GM18909 (cell line): ENCODE measurements at regions not wholly inside any gene's neighbourhood (a gene's known extent, or its start where the extent isn't known, plus 50 kb on each side); places are given as distances from the start of the nearest gene placed in this dataset.
"Not testable (repeated sequence)": the region's sequence is repeated elsewhere in the genome, so short reads cannot be mapped to it uniquely, and the experiment has no call there.

ENCODE experiments used
- ATAC-seq: cut with Tn5 transposase; IDR thresholded peaks from one replicate; pipeline ENCODE4 v1.9.1; 2021; ENCODE audit warnings: mild to moderate bottlenecking; ENCODE audit not compliant: unreplicated experiment, poor library complexity

DNA sequence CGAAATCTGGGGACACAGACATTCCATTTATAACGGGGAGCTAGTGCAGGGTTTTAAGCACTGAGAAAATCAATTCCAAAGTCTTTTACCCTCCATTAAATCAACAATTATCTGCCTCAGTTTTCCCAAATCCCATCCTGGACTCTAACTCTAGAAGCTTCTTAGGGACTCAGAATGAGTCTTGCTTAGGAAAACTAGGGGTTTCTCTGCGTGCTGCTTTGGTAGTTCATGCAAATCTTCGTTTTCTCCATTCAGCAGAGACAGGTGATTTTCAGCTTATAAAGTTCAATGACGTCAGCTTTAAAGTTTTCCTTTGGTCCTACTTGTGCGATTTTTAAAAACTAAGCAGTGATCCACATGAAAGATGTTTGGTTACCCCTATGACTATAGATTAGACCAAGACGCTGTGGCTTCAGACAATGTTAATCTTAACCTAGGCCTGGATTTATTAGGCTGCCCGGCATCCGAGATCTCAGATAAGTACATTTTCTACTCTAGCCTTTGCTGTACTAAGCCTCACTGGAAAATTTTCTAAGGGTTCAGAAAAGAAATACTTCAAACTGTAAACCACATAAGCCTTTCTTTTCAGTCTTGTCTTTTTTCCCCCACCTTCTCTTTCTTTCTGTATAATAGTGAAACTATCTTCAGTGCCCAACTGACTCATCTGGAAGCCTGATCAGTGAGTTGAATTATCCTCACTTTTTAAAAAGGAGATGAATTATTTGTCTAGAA is 121.4 kb upstream of the GATB start:
- peak; percentile 75 for ATAC-seq

DNA sequence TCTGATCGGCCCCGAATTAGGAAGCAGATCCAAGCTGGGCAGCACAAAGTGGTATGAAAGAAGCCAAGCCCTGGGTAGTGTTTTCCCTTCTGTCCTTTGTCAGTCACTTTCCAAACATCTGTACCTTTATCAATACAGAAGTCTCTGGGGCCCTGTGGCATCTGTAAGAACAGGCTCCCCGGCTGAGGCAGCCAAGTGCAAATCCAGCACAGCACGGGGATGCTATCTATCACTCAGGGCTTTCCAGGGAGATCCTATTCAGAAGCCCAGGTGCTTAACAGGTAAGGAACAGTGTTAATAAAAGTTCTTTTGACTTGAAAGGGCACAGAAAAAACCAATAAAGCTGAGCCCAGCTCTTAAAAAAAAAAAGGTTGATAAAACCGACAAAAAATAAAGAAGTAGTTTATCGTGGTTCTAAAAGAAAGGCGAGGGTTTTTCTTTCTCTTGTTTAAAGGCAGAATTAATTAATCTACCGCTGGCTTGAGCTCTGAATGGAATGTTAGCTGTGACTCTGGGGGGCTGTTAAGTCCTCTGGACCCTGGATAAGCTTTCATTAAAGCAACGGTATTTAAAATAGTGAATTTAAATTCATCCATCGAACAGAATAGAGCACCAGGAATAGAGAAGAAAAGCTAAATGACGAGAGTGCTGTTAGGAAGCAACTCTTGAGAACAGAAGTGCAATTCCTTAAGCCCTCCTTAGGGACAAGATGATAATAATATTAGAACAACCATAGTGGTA is 119.1 kb upstream of the GATB start:
- no peak for ATAC-seq

DNA sequence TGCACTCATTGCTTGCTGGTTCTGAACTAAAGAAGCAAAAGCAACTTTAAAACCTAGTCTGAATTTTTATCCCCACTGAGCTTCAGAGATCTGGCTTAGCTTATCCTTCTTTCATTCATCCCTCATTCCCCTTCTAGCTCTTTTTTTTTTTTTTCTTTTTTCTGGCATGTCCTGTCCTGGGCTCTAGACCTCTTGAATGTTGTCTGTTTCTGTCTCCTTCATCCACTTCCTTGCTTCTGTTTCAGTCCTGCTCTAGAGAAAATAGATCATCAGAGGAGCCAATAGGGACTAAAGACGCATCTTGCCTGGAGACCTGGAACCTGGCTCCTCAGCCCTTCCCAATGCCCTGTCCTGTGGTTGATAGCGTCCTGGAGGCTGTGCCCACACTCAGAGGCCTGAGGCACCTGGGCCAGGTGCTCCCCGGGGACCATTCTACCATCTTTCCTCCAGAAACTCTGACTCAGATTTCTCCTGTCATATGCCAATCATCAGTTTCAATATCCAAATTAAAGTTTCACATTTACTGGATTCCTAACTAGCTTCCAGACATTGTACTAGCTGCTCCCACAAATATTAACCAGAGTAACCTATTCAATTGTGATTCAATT is 115.7 kb upstream of the GATB start:
- ATAC-seq, result no peak

DNA sequence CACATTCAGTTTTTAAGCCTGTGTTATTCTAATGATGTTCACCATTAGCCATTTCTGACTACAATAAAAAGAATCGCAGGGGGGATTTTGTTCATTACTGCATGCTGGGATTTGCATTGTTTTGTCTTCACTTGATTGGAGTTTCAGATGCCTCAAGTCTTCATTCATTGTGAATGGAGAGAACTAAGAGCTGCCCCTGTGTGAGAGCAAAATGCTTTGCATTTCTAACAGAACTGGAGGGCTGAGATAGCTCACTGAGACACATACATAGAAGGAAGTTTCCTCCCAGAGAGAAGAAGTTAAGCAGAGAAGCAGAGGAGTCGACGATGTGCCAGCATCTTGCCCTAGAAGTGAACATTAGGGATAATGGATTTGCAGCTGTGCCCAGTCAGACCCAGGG is 113.5 kb upstream of the GATB start:
- ATAC-seq, result no peak

DNA sequence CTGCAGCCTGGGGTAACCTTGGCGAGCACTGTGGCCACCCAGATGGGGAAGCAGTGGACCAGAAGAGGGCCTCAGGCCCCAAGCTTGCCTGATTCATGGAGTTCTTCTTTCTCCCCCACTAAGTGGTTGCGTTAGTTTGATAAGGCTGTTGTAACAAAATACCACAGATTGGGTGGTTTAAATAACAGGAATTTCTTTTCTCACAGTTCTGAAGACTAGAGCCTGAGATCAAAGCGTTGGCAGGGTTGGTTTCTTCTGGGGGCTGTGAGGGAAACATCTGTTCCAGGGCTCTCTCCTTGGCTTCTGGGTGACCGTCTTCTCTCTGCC is 105.7 kb upstream of the GATB start:
- no peak for ATAC-seq

DNA sequence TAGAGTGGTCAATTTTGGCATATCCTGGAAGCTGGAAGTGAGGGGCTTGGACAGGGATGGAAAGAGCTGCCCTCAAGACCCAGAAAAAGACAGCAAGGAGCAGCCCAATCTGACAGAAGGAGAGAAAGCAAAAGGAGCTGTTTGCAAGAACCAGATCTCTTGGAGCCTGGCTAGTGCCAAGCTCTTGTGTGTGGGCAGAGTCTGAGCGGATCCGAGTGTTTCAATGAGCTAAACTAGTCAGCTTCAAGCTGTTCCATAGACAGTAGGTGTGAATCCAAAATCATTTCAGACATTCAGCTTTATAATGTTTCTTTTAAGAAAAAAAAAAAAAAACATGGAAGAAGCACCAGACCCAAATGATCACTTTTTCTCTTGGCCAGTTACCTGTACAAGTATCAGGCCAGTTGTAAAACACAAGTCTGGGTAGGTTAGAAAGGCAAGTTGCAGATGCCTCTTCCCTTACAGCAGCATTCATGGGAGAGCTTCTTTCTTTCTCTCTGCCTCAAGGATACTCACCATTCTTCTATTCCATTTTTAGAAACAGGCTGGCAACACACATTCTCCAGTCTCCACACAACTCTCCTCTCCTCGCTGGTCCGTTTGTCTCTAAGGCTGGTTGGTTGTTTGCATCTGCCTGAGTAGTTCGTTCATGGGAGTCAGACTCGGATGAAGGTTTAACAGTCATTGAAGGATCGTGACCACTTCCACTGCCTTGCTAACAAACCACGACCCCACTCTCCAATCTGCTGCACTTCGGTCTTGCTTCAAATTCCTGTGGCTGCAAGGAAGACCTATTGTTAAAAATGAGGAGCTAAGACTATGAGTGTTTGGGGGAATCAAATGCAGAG is 105.2 kb upstream of the GATB start:
- no peak for ATAC-seq

DNA sequence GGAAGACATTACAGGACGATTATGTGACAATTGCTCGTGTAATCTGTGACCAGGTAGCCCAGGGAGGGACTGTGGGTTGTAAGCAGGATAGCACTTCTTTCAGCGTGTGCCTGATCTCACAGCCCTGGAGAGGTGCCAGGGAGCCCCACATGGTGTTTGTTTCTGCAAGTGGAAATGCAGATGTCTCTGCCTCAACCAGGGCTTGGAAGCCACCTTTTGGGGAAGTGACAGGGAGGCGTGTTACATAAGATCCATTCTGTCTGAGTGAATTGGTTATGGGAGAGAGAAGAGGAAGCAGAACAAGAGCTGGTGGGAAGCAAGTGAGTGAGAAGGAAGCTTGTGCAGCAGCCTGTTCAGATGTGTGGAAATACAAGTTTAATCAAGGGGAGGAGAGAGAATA is 104.5 kb upstream of the GATB start:
- no peak for ATAC-seq

DNA sequence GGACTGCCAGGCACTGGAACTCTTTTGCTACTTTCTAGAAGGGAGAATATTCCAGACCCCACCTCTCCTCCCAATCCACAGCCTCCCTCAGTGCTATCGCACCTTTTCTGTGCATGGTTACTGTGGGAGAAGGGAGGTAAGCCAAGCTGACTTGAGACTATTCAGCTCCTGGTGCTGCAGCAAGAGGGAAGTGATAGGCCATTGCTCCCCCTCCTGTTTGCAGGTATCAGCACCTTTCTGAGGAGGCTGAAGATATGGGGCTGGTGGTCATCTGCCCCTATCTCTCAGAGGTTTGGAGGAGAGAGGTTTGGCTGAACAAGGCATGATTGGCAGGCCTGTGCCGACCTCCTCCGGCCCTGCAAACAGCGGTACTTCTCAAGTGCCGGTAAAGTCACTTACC is 103.3 kb upstream of the GATB start:
- no peak for ATAC-seq

DNA sequence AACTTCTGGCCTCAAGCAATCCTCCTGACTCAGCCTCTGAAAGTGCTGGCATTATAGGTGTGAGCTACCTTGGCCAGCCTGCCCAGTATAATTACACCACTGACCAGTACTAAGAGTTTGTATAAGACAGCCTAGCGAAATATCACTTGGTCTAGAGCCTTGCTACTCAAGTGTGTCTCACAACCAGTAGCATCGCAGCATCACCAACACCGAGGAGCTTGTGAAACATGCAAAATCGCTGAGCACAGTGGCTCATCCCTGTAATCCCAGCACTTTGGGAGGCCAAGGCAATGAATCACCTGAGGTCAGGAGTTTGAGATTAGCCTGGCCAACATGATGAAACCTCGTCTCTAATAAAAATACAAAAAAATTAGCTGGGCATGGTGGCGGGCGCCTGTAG is 102.0 kb upstream of the GATB start:
- ATAC-seq, result no peak

DNA sequence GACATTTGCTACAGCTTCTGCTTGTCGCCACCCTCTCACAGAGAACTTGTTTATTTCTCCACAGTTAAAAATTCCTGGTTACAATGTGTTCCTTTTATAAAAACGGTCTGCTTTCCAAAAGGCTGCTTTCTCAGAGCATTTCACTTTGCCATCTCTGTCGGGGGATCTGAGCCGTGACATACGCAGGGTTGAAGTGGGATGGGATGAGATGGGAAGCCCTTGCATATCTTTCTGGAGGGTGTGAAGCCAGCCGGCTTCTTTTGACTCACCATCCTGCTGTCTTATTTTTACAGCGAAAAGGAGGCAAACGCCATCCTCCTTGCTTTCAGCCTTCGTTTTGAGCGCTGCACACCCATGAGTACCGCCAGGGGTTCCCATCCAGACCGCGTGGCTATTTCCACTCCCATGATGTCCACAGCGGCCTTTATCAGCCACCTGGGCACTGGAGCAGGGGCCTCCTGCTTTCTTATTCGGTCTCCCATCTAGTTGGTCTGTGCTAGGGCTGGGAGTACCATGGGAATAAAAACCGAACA is 99.8 kb upstream of the GATB start:
- no peak for ATAC-seq

DNA sequence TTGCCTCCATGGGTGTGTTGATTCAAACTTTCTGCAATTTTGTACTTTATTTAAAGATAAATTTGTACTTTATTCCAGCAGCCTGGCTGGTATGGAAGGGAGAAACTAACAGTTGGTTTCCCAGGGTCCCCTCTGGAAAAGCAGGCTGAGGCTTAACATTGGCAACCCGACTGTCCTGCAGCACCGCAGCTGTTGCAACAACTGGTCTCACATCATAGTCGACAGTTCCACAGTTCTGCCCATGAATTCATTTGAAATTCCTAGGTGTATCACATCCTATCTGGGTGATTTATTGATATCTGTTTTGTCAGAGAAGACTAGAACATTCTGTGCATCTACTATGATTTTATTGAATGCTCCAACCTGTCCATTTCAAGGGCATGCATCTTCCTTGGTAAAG is 98.8 kb upstream of the GATB start:
- no peak for ATAC-seq

DNA sequence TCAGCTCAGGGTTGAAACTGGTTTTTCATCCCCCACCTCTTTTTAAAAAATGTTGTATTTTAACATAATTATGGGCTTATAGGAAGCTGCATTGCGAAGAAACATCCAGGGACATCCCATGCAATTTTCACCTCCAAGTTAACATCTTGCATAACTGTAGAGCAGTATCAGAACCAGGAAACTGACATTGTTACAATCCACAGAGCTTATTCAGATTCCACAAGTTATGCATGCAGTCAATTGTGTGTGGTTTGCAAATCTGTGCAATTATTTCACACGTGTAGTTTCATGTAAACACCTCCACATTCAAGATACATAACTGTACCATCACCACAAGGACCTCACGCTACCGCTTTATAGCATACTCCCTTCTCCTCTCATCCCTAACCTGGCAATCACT is 97.5 kb upstream of the GATB start:
- ATAC-seq, result no peak

DNA sequence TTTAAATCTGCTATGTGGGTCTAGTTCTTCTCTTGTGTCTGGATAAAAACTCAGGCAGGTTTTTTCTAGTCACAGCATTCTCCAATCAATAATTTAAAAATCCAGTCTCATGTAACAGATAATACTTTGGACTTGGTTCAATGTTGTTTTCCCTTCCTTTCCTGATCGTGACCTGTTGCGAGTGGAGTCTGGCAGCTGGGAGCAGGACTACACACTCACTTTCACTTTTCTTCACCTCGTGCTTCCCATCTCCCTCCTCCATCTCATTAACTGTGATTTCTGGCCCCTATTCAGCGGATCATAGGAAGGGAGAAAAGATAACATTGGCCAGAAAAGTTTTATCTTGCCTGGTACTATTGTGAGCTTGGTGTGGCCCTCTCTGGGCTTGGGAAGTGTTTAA is 96.6 kb upstream of the GATB start:
- ATAC-seq, result no peak

DNA sequence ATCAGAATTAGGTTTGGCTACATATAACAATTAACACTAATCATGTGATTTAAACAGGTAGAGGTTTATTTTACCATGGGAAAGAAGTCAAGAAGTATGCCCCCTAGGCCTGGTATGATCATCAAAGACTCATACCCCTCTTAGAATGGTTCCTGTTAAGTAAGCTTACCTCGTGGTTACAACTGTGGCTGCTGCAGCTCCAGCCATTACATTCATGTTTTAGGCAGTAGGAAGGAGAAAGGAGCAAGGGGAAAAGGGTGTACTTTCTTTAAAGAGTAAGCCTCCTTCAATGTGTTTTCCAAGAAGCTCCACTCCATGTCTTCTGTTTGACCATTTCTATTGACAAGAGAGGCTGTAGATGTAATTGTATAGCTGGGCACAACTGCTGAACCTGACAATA is 94.9 kb upstream of the GATB start:
- no peak for ATAC-seq

DNA sequence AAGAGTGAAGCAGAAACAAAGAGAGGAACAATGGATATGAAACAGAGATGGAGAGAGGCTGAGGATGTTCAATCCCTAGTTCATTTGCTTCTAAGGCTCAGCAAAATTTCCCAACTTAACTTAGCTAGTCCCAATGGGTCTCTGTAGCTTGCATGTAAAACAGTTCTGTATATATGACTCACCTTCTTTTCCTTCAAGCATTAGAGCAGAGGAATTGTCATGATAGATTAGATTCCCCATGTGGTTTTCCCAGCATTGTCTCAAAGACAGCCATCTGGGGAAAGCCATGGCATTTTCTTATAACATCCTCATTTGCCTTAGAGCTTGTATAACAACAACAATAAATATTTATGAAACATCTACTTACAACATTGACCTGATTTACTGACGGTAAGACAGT is 93.9 kb upstream of the GATB start:
- ATAC-seq, result no peak

DNA sequence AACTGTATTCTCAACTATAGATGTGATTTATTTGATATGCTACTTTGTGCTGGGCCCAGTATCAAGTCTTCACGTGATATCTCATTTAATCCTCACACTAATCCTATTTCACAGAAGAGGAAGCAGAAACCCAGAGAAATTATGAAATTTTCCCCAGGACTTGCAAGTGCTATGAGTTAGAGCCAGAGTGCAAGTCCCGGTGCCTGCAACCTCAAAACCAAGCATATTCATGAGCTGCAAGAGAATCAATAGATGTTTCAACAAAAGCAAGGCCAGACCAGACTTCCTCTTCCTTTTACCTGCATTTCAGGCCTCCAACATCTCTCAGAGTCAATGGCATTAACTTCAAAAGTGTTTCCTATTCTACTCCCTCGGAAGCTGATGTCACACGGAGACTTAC is 92.2 kb upstream of the GATB start:
- ATAC-seq, result no peak

DNA sequence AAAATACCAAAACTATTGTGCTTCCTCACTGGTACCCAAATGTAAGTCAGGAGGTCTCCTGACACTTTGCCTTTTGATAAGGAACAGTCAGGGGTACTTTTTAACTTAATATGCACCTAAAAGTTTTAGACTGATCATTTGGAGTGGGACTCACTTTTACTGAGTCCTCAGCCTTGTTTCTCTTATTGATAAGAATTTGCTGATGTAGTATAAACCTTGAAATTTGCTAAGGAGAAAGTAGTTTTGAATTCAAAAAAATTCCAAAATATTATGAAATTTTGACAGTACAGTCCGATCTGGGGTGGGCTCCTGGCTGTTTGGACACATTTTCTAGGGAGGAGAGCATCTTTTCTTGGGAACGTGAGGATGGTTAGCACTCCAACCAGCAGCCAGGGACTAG is 91.4 kb upstream of the GATB start:
- ATAC-seq, result no peak

DNA sequence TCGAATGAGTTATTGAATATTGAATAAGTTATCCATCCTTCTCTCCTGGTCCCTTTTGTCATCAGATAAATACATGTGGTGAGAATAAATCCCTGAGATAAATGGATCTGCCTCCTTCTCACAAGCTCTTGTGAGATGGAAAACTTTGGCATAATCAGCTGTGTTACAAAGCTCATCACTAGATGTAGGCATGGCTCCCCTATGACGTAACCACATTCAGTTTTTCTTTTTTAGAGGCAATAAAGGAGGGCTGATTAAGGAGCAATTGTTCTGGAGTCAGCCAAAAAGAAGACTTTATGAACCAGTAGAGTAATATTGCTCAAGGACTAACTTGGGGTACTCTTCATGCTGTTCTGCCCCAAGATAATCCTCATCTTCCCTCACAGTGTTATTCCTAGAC is 90.5 kb upstream of the GATB start:
- ATAC-seq, result no peak

DNA sequence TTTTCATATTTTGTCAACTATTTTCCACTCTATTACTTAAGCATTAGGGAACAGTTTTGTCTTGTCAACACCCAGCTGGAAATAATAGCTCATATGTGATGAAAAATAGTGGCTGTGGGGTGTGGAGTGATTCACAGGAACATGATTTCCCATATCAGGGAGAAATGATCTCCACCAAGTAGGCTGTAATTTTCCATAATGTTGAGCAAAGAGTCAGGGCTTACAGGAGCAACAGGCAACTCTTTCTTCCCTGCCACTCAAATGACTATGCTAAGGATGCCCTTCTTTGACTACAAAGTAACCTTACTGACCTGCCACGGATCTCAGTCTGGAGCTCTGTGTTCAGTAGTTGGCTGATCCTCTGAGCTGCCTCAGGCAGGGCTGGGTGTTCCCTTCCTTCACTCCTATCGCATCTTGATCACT is 90.0 kb upstream of the GATB start:
- ATAC-seq, result no peak

DNA sequence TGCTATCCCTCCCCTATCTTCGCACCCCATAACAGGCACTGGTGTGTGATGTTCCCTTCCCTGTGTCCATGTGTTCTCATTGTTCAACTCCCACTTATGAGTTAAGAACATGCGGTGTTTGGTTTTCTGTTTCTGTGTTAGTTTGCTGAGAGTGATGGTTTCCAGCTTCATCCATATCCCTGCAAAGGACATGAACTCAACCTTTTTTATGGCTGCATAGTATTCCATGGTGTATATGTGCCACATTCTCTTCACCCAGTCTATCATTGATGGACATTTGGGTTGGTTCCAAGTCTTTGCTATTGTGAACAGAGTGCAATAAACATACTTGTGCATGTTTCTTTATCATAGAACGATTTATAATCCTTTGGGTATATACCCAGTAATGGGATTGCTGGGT is 84.7 kb upstream of the GATB start:
- not testable (repeated sequence) for ATAC-seq
